ENCODE measurements at regions not wholly inside any gene's neighbourhood (a gene's known extent, or its start where the extent isn't known, plus 50 kb on each side); places are given as distances from the start of the nearest gene placed in this dataset.

- H3K9me3 ChIP-seq (replicated peaks in 1 of 3) = no peaks in the 10 kb centered on the region
- H3K4me3 ChIP-seq = no peak overlapping the region
- DNase-seq = no peak
- H3K27ac ChIP-seq = no peak overlapping the region
- TF ChIP-seq POLR2A (IDR thresholded peaks at IDR 0.05) (no peak), CTCF (IDR thresholded peaks at IDR 0.05) (no peak)
- 83 to 100% (median 90%) methylated on average over 2 of the region's 2 CpGs for WGBS, 4 donors
- intact Hi-C loops (cut with DNase I) = no loop called here
- H3K27me3 ChIP-seq = no peaks in the 10 kb centered on the region
- no peaks in the 10 kb centered on the region for H3K36me3 ChIP-seq (replicated peaks in 1 of 2)
- H3K4me1 ChIP-seq (replicated peaks in 1 of 2) = peaks cover 0 to 7% of the 10 kb centered on the region in 2 donors
These were observed 83.5 kb upstream of the INHBA start for GRCh38 chr7:41786404-41786803.

GRCh38 chr7:41785840-41786239 is 83.0 kb upstream of the INHBA start:
- Histone ChIP-seq H3K27ac (no peak overlapping the region), H3K36me3 (replicated peaks in 1 of 2) (no peaks in the 10 kb centered on the region), H3K27me3 (no peaks in the 10 kb centered on the region), H3K9me3 (replicated peaks in 1 of 3) (no peaks in the 10 kb centered on the region), H3K4me3 (no peak overlapping the region), H3K4me1 (replicated peaks in 1 of 2) (peaks cover 0 to 7% of the 10 kb centered on the region in 2 donors)
- 35 to 47% (median 42%) methylated on average over 5 of the region's 5 CpGs for WGBS, 4 donors
- intact Hi-C loops (cut with DNase I) = no loop called here
- DNase-seq = peak; percentile 19 to 56 (median 40)
- TF ChIP-seq CTCF (IDR thresholded peaks at IDR 0.05) (no peak), POLR2A (IDR thresholded peaks at IDR 0.05) (no peak)

GRCh38 chr7:41785265-41785664 is 82.4 kb upstream of the INHBA start:
- Histone ChIP-seq H3K27me3 (no peaks in the 10 kb centered on the region), H3K4me3 (no peak overlapping the region), H3K4me1 (replicated peaks in 1 of 2) (peaks cover 0 to 7% of the 10 kb centered on the region in 2 donors), H3K36me3 (replicated peaks in 1 of 2) (no peaks in the 10 kb centered on the region), H3K27ac (no peak overlapping the region), H3K9me3 (replicated peaks in 1 of 3) (no peaks in the 10 kb centered on the region)
- intact Hi-C loops (cut with DNase I) = no loop called here
- DNase-seq = no peak
- TF ChIP-seq POLR2A (IDR thresholded peaks at IDR 0.05) (no peak), CTCF (IDR thresholded peaks at IDR 0.05) (no peak)

GRCh38 chr7:41779918-41780317 is 77.0 kb upstream of the INHBA start:
- no peak for DNase-seq
- H3K9me3 ChIP-seq (replicated peaks in 1 of 3) = no peaks in the 10 kb centered on the region
- H3K27ac ChIP-seq = no peak overlapping the region
- H3K27me3 ChIP-seq = no peaks in the 10 kb centered on the region
- 55 to 71% (median 67%) methylated on average over 2 of the region's 2 CpGs for WGBS, 4 donors
- H3K4me3 ChIP-seq = no peak overlapping the region
- TF ChIP-seq POLR2A (IDR thresholded peaks at IDR 0.05) = no peak
- TF ChIP-seq CTCF (IDR thresholded peaks at IDR 0.05) = no peak
- no peaks in the 10 kb centered on the region for H3K36me3 ChIP-seq (replicated peaks in 1 of 2)
- intact Hi-C loops (cut with DNase I) = no loop called here
- no peaks in the 10 kb centered on the region for H3K4me1 ChIP-seq (replicated peaks in 1 of 2)
